Hematopoietic multipotent progenitor cell treated with erythropoietin and hydrocortisone succinate and interleukin-3 and kit ligand, for 4 days (in vitro differentiated cells): ENCODE measurements at regions not wholly inside any gene's neighbourhood (a gene's known extent, or its start where the extent isn't known, plus 50 kb on each side); places are given as distances from the start of the nearest gene placed in this dataset.
"Not testable (repeated sequence)": the region's sequence is repeated elsewhere in the genome, so short reads cannot be mapped to it uniquely, and the experiment has no call there.

Source experiments
- DNase-seq: peaks from one replicate; pipeline ENCODE4 v3.0.0-alpha.2; 2015

DNA sequence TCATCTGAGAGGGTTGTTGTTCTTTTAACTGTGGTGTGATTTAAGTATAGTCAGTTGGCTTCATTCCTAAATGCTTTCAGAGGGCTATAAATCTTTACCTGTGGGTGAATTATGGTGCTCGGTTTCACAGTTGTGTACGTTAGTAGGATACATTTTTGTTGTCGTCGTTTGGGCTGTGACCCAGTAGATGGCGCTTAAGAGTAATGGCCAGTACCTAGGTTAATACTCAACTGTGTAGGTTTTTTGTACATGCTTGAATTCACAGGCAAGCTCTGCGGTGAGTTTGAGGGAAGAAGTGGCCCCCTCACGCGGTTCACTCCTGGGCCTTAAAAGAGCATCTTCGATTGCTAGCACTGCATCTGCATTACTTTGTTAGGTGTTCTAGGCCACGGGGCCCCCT is 571.7 kb upstream of the TGIF2LX start:
- DNase-seq, result peak; percentile 1

DNA sequence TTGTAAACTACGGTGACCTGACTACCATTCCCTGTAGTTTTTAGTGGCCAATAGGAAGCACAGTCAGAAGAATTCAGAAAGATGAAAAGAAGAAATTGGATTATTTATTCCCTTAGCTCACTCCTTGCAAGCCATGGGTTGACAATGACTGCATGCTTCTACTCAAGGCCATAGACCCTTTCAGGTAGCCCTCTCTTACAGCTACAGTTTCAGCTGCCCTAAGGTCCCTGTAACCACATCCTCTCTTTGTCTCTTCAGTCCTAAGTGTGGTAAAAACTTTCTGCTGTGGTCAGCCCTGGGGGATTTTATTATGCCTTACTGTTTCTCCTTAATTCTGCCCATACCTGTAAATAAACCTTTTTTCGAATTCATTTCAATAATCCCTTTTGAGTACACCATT is 551.8 kb upstream of the TGIF2LX start:
- not testable (repeated sequence) for DNase-seq

DNA sequence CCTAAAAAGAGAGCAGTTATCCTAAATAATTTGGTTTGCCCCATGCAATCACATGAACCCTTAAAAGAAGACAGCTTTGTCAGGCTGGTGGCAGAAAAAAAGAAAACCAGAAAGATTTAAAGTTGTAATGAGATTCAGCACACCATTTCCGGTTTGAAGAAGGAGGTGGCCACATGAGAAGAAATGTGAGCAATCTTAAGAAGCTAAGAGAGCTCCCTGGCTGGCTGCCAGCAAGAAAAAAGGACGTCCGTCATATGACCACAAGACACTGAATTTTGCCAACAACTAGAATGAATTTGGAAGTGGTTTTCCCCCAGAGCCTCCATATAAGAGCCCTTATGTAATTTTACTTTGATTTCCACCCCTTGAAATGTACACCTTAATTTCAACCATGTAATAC is 528.7 kb upstream of the TGIF2LX start:
- DNase-seq, result peak; percentile 2

DNA sequence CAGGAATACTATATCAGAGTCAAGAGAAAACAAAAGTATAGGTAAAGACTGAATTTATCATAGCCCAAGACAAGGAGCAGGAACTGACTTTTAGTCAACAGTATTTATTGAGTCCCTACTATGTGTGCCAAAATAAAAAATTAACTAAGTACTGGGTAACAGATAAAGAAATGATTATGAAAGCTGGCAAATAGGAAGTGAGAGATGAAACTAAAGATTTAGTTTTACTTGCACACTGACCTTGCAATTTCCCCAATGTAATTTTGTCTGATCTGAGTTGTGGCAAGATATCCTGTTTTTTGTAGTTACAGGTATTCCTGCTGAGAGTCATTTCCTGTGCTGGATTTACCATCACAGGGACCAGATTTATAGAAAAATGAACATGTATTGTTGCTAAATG is 518.9 kb upstream of the TGIF2LX start:
- not testable (repeated sequence) for DNase-seq

DNA sequence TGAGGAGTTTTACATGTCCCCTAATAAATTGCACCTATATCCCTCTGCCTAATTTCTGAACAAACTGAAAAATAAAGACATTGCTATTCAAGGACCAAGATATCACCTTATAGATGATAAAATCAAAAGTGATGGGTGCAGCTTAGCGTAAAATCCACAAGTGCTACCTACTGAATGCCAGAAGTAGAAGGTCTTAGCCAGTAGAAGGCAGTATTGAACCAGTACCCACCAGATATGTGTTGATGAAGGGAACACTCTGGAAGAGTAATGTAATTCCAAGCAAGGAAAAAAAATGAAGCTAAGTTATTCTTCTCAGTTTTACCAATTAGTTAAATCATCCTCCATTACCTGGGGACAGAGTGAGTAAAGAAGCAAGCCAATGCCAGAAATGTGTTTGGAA is 516.6 kb upstream of the TGIF2LX start:
- DNase-seq, result not testable (repeated sequence)

DNA sequence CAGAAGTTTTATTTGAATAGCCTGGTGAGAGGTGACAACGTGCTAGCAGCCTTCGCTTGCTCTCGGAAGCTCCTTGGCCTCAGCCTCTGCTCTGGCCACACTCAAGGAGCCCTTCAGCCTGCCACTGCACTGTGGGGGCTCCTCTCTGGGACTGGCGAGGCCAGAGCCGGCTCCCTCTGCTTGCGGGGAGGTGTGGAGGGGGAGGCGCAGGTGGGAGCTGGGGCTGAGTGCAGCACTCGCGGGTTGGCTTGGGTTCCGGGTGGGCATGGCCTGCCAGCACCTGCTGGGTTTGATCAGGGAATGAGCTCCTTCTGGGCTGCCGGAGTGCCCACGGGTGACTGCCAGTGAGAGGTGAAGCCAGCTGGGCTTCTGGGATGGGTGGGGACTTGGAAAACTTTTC is 504.8 kb upstream of the TGIF2LX start:
- DNase-seq, result not testable (repeated sequence)

DNA sequence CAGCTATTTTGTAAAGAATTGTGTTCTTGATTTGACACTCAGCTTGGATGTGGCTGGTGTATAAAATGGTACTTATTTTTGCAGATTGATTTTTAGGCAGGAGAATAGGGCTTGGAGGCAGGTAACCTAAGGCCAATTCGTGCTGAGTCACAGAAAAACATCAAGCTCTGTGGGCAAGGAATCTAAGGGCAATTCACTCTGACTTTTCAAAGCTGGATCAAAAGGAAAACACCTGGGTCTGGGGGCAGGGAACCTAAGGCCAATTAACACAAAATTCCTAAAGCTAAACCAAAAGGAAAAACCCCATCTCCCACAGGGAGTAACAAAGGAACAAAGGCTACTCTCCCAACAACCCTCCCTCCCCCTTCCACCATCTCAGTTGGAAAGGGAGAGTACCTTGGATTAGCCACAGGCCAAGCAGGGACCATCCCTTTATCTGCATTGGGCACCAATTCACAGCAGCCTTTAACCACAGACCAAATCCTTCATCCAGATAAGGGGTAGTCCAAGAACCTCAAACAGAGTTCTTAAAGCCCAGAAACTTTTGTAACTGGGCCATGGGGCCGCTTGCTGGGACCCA is 489.0 kb upstream of the TGIF2LX start:
- DNase-seq, result not testable (repeated sequence)
